K562 (cell line): ENCODE measurements at regions not wholly inside any gene's neighbourhood (a gene's known extent, or its start where the extent isn't known, plus 50 kb on each side); places are given as distances from the start of the nearest gene placed in this dataset.

Experiments used
- EP300 ChIP-seq: IDR thresholded peaks from 2 replicates; pipeline ENCODE4 v1.6.1; 2012; ENCODE audit warnings: low read length, improper control_type of control experiment
- POLR2AphosphoS2 ChIP-seq: IDR thresholded peaks from 2 replicates; pipeline ENCODE4 v1.6.1; 2012; ENCODE audit warnings: low read length, improper control_type of control experiment
- SAFB2 ChIP-seq: fragments of 200-400 bp; formaldehyde crosslinking; IDR thresholded peaks from 2 replicates; pipeline ENCODE4 v1.6.1; 2018; ENCODE audit warnings: borderline replicate concordance, low read length, low read depth, moderate library complexity; ENCODE audit not compliant: severe bottlenecking
- ZNF12 ChIP-seq: sonication (generic); formaldehyde crosslinking; IDR thresholded peaks from 2 replicates; pipeline ENCODE4 v1.4.0; 2020; ENCODE audit warnings: mild to moderate bottlenecking, missing genetic modification reagents

GRCh38 chr18:73918816-73919215 is 228.8 kb downstream of the FBXO15 start:
- TF ChIP-seq SAFB2 (no peak), ZNF12 (CRISPR knock-in tag) (no peak), POLR2AphosphoS2 (no peak), EP300 (no peak)
